RPMI7951 (cell line): ENCODE measurements at regions not wholly inside any gene's neighbourhood (a gene's known extent, or its start where the extent isn't known, plus 50 kb on each side); places are given as distances from the start of the nearest gene placed in this dataset.
"Not testable (repeated sequence)": the region's sequence is repeated elsewhere in the genome, so short reads cannot be mapped to it uniquely, and the experiment has no call there.

Experiments used
- DNase-seq: peaks from one replicate; pipeline ENCODE4 v3.0.0-alpha.2; 2012; ENCODE audit warnings: low read depth

DNA sequence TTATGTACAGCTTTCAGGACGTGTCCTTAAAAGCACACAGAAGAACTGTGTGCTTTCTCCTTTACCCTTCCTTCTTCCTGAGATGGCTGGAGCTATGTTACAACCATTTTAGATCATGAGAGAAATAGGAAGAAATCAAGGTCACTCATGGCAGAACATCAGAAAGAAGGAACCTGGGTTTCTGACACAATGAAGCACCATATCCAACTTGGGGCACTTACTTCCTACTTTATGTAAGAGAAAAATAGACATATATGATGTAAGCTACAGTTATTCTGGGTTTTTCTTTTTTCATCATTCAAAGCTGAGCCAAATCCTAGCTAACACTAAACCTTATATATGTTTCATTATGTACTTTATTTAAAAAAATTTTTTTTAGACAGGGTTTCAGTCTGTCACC, 79.5 kb downstream of the FAM161A start:
- no peak for DNase-seq

DNA sequence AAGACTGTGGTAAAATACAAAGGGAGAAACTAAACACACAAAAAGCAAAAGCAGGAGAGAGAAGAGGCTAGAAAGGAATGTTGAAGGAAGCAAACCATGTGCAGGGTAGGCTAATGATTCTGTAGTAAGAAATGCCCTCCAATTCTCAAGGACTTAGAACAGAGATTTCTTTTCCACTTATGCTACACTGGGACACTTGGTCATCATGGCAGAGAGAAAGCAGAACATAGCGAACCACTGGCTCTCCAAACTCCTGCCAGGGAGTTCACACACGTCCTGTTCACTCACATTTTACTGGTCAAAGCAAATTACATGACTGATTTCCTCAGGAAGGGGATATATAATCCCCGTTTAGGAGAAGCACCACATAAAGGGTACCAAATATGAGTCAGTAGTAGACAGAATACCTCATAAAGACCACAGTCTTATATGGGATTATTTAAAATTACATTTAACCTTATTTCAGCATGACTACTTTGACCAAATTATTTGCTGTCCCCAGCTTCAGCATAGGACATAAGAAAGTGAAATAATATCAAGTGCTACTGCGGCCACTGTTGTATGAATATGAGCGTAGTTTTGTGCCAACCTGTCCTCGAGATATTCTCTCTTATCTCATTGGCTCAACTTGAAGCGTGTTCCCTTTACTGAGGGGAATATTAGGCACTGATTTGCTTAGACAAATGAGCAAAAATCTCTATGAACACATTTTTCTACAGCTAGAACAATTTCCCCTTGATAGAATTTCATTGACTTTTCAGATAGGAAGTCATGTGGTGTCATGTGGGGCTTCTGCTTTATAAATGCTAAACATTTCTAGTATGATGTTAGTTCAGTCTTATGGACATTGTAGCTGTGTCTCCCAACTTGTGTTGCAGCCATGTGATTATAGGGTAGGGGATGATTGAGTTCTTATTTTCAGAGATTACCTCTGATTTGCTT, 81.7 kb downstream of the FAM161A start:
- no peak for DNase-seq

- peak; percentile 32 for DNase-seq
Measured at GRCh38 chr2:61770746-61771145, 83.1 kb downstream of the FAM161A start.

- no peak for DNase-seq
Measured at GRCh38 chr2:61770298-61770697, 83.6 kb downstream of the FAM161A start.

GRCh38 chr2:61769093-61769675, 84.7 kb downstream of the FAM161A start:
- DNase-seq: no peak

- peak; percentile 98 for DNase-seq
Measured at GRCh38 chr2:61764035-61764800, 89.6 kb downstream of the FAM161A start.

GRCh38 chr2:61763605-61764034, 90.2 kb downstream of the FAM161A start:
- peak; percentile 86 for DNase-seq

GRCh38 chr2:61762292-61762691, 91.6 kb downstream of the FAM161A start:
- DNase-seq: no peak

- DNase-seq: peak; percentile 49
Measured at GRCh38 chr2:61759718-61760117, 94.1 kb downstream of the FAM161A start.

DNA sequence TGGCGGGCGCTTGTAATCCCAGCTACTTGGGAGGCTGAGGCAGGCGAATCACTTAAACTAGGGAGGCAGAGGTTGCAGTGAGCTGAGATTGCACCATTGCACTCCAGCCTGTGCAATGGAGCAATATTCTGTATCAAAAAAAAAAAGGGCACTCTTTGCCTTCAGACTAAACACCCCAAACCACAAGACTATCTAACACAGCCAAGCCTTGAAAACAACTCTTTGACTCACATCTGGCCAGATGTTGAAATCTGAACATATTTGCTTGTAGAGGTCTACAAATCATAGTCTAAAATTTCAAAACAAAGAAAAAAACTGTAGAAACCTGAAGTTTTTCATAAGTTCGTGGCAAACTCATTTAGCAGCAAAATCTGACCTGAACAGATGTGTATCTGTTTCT, 94.9 kb downstream of the FAM161A start:
- peak; percentile 56 for DNase-seq

- DNase-seq: no peak
Measured at GRCh38 chr2:61758159-61758558, 95.7 kb downstream of the FAM161A start.

- DNase-seq: no peak
Measured at GRCh38 chr2:61753512-61753911, 100.3 kb downstream of the FAM161A start.

DNA sequence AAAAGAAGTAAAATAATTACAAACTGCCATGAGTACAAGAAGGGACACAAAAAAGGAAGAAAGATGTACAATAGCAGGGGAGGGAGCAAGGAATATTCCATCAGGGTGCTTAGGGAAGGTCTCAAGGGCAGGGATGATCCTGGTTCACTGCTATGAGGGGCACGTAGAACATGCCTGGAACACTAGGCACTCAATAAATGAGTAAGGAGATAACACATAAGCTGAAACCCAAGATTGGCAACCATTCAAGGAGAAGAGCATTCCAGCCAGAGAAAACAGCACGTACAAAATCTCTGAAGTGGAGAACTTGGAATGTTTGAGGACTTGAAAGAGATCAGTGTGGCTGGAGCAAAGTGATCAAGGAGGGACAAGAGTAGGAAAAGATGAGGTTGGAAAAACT, 103.2 kb downstream of the FAM161A start:
- peak; percentile 24 for DNase-seq

- DNase-seq: no peak
Measured at GRCh38 chr2:61742955-61743354, 110.9 kb downstream of the FAM161A start.

- no peak for DNase-seq
Measured at GRCh38 chr2:61737841-61738240, 116.0 kb downstream of the FAM161A start.

DNA sequence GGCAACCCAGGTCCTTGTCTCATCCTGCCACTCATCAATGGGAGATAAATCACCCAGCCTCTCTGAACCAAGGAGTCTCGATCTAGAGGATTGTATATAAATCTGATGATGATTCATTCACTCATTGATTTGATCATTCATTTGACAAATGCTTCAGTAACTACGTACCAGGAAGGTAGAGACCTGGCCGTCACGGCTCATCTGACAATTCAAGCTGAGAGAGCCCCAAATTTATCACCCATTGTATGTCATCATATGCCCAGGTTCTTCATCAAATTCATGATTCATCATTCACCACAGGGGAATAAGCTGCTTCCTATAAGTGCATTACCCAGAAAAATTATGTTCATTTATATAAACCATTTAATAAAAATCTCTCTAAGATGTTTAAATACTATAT, 116.9 kb downstream of the FAM161A start:
- DNase-seq: no peak

GRCh38 chr2:61733563-61733962, 120.3 kb downstream of the FAM161A start:
- DNase-seq: no peak

DNA sequence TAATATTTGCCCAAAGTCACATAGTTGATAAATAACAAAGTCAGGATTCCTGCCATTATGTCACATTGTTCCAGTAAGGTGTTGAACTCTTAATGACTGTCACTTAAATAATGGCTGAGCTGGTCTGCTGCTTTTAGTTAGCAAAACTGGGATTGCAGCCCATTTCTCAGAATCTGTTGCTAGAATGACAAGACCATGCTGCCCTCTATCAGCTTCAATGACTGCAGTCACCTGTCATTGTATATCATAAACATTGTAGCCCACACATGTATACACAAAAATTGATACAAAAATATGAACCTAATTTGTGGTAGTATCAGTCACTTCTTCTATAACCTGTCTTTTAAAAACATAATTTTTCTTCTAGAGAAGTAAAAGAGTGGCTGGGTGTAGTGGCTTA, 121.1 kb downstream of the FAM161A start:
- no peak for DNase-seq

GRCh38 chr2:61727746-61728145, 126.1 kb downstream of the FAM161A start:
- peak; percentile 10 for DNase-seq

DNA sequence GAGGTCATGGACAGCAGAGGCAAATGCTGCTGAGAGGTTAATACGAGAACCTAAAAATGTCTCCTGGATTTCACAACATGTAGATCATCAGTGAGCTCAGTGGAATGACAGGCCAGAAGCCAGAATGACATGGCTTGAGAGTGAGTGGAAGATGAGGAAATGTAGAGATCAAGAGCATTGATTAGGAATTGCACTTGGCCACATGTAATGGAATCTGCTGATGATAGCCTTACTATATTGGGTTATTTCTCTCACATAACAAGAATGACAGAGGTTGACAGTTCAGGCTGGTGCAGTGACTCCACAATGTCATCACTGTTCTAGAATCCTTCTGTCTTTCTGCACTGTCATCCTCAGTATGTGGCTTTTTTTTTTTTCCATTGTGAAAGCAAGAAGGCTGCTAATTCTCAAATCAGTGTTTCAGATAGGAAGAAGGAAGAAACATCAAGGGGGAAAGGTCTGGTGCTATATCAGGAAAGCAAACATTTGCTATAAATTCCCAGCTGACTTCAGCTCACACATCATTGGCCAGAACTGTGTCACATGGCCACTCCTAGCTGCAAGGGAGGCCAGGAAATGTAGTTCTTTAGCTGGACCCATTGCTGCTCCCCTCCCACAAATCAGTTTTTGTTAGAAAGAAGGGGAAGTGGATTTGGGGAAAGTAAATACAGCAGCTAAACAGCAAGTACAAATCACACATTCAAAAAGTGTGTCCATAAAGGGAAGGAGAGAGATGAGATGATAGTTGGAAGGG, 127.2 kb downstream of the FAM161A start:
- DNase-seq: no peak

DNA sequence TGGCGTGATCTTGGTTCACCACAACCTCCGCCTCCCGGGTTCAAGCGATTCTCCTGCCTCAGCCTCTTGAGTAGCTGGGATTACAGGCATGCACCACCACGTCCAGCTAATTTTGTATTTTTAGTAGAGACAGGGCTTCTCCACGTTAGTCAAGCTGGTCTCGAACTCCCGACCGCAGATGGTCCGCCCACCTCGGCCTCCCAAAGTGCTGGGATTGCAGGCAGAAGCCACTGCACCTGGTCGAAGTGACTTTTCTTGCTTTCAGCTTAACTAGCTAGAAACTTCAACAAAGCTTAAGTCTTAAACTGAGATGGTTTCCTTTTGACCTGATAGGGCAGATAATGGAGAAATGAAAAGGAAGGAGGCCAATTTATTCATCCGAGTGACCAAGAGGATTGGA, 130.5 kb downstream of the FAM161A start:
- not testable (repeated sequence) for DNase-seq

DNA sequence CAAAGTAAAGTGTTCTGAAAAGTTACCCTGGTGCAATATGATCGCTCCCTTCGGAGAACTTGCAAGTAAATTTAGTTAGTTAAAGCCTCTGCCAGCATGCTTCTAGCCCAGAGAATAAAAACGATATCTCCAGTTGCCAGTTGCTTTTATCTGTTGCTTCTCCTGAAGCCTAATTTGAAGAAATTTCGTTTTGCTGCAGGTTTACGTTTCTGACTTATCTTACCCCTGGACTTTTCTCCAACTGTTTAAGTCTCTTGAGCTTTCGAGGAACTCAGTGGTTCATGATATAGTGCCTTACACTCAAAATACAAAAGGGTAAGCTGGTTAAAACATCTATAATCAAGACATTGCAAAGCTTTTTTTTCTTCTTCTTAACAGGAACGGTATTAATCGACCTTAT, 131.1 kb downstream of the FAM161A start:
- DNase-seq: no peak
